Sigmoid colon (tissue), 3 donors: ENCODE measurements at regions not wholly inside any gene's neighbourhood (a gene's known extent, or its start where the extent isn't known, plus 50 kb on each side); places are given as distances from the start of the nearest gene placed in this dataset.

Experiments
- CTCF ChIP-seq, 4 experiments: fragments of 450-650 bp in 3 of 4; fragments of 200-600 bp in 1 of 4; IDR thresholded peaks; one replicate each; pipeline ENCODE4 v1.5.1; 2016 to 2019; ENCODE audit warnings: antibody characterized with exemption in 4 of 4, mild to moderate bottlenecking in 3 of 4, moderate library complexity in 2 of 4
- POLR2A ChIP-seq, 2 donors: fragments of 450-650 bp; IDR thresholded peaks; one replicate each; pipeline ENCODE4 v1.6.1; 2016; ENCODE audit warnings: antibody characterized with exemption in 2 of 2, mild to moderate bottlenecking in 2 of 2, moderate library complexity in 2 of 2

GRCh38 chr2:43003702-43004101 is 211.3 kb upstream of the HAAO start:
- no peak for TF ChIP-seq POLR2A (IDR thresholded peaks at IDR 0.05)
- no peak for TF ChIP-seq CTCF (IDR thresholded peaks at IDR 0.05)
